ENCODE measurements at regions not wholly inside any gene's neighbourhood (a gene's known extent, or its start where the extent isn't known, plus 50 kb on each side); places are given as distances from the start of the nearest gene placed in this dataset.

- no peak for DNase-seq (ENCODE audit: extremely low read depth, insufficient read length)
- Histone ChIP-seq H3K27me3 (replicated peaks; ENCODE audit: control insufficient read depth, insufficient read depth, low read length) (no peaks in the 10 kb centered on the region), H3K36me3 (ENCODE audit: control insufficient read depth, insufficient read depth, low read length) (no peaks in the 10 kb centered on the region), H3K4me3 (replicated peaks; ENCODE audit: low read depth, low read length) (no peak overlapping the region)
- TF ChIP-seq CTCF (IDR thresholded peaks at IDR 0.05; ENCODE audit: insufficient read depth, low read length, poor library complexity, severe bottlenecking), result no peak
Observed at GRCh38 chr1:104854529-104854928, 1104.8 kb downstream of the AMY1C start.

- H3K36me3 ChIP-seq (ENCODE audit: control insufficient read depth, insufficient read depth, low read length), result no peaks in the 10 kb centered on the region
- H3K27me3 ChIP-seq (replicated peaks; ENCODE audit: control insufficient read depth, insufficient read depth, low read length), result no peaks in the 10 kb centered on the region
- no peak for DNase-seq (ENCODE audit: extremely low read depth, insufficient read length)
- TF ChIP-seq CTCF (IDR thresholded peaks at IDR 0.05; ENCODE audit: insufficient read depth, low read length, poor library complexity, severe bottlenecking), result no peak
- no peak overlapping the region for H3K4me3 ChIP-seq (replicated peaks; ENCODE audit: low read depth, low read length)
Observed at GRCh38 chr1:104855550-104855949, 1105.9 kb downstream of the AMY1C start.

DNA sequence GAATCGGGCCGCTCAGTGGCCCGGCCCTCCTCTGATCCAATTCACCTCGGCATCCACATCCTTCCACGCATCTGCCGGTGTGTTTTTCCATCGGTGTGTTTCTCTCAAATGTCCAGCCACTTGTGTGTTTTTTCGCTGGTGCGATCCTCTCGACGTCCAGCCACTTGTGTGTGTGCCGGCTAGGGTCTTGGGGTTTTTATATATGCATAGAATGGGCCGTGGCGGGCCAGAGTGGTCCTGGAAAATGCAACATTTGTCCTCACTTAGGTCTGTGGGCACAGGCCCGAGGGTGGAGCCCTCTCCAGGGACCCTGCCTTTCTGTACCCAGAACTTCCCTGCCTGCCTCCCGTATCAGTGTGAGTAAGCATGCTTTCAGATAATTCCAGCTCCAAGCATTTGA lies 1106.4 kb downstream of the AMY1C start:
- Histone ChIP-seq H3K27me3 (replicated peaks; ENCODE audit: control insufficient read depth, insufficient read depth, low read length) (no peaks in the 10 kb centered on the region), H3K36me3 (ENCODE audit: control insufficient read depth, insufficient read depth, low read length) (no peaks in the 10 kb centered on the region), H3K4me3 (replicated peaks; ENCODE audit: low read depth, low read length) (no peak overlapping the region)
- no peak for TF ChIP-seq CTCF (IDR thresholded peaks at IDR 0.05; ENCODE audit: insufficient read depth, low read length, poor library complexity, severe bottlenecking)
- DNase-seq (ENCODE audit: extremely low read depth, insufficient read length), result no peak

DNA sequence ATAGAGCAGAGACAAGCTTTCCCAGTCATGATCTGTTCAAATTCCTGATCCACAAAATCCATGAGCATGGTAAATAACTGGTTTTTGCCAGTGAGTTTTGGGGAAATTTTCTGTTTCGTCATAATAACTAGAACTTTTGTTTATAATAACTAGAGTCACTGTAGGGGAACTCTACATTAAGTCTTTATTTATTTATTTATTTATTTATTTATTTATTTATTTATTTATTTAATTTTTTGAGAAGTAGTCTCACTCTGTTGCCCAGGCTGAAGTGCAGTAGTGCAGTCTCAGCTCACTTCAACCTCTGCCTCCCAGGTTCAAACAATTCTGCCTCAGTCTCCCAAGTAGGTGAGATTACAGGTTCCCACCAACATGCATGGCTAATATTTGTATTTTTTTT lies 1106.8 kb downstream of the AMY1C start:
- Histone ChIP-seq H3K4me3 (replicated peaks; ENCODE audit: low read depth, low read length) (no peak overlapping the region), H3K36me3 (ENCODE audit: control insufficient read depth, insufficient read depth, low read length) (no peaks in the 10 kb centered on the region), H3K27me3 (replicated peaks; ENCODE audit: control insufficient read depth, insufficient read depth, low read length) (no peaks in the 10 kb centered on the region)
- no peak for DNase-seq (ENCODE audit: extremely low read depth, insufficient read length)
- no peak for TF ChIP-seq CTCF (IDR thresholded peaks at IDR 0.05; ENCODE audit: insufficient read depth, low read length, poor library complexity, severe bottlenecking)

DNA sequence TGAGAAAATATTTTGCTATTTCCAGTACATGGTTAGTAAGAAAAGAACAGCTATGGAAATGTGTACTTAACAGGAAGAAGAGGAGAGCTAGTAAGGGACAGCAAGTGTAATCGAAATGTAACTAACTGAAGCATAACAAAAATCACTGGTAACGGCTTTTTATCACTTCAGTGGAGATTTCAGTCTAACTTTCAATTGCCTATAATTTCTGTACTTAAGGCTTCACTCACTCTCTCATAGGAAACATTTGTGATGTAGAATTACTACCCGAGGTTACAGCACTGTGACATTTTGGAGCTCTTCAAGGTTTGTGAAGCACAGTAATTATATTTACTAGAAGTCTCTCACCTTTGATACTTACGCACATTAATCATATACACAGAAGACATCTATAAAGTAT lies 1119.1 kb downstream of the AMY1C start:
- no peak for DNase-seq (ENCODE audit: extremely low read depth, insufficient read length)
- TF ChIP-seq CTCF (IDR thresholded peaks at IDR 0.05; ENCODE audit: insufficient read depth, low read length, poor library complexity, severe bottlenecking), result no peak
- Histone ChIP-seq H3K36me3 (ENCODE audit: control insufficient read depth, insufficient read depth, low read length) (no peaks in the 10 kb centered on the region), H3K27me3 (replicated peaks; ENCODE audit: control insufficient read depth, insufficient read depth, low read length) (no peaks in the 10 kb centered on the region), H3K4me3 (replicated peaks; ENCODE audit: low read depth, low read length) (no peak overlapping the region)

DNA sequence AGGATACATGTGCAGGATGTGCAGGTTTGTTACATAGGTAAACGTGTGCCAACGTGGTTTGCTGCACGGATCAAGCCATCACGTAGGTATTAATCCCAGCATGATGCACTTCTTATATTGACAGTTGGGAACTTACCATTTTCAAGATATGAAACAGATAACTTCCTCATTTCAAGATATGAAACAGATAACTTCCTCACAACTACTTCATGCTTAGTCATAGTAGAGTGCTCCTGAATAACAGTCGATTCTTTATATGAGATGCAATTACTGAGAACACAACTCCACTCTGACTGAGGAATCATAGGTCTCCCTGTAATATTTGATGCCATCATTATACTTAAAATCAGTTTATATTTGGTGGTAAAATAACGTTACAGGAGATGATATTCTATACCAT lies 1124.3 kb downstream of the AMY1C start:
- no peaks in the 10 kb centered on the region for H3K27me3 ChIP-seq (replicated peaks; ENCODE audit: control insufficient read depth, insufficient read depth, low read length)
- no peak for TF ChIP-seq CTCF (IDR thresholded peaks at IDR 0.05; ENCODE audit: insufficient read depth, low read length, poor library complexity, severe bottlenecking)
- DNase-seq (ENCODE audit: extremely low read depth, insufficient read length), result peak; percentile 21
- no peaks in the 10 kb centered on the region for H3K36me3 ChIP-seq (ENCODE audit: control insufficient read depth, insufficient read depth, low read length)
- H3K4me3 ChIP-seq (replicated peaks; ENCODE audit: low read depth, low read length), result no peak overlapping the region
